OCI-LY7 (cell line): ENCODE measurements at regions not wholly inside any gene's neighbourhood (a gene's known extent, or its start where the extent isn't known, plus 50 kb on each side); places are given as distances from the start of the nearest gene placed in this dataset.

Experiments
- BruUV-seq: library from RNA; stranded (reverse); fragments of 400-500 nt; replicated peaks from 2 replicates; lab custom pipeline; 2021; lab: Mats Ljungman, UMichigan
- CTCF ChIA-PET: fragments of 300-600 bp; sonication (Branson Sonifier 250); formaldehyde crosslinking; loops from one replicate; lab custom pipeline; 2022; ENCODE audit warnings: antibody characterized with exemption; ENCODE audit not compliant: unreplicated experiment; lab: Charles Lee
- POLR2A ChIA-PET: fragments of 300-600 bp; sonication (Branson Sonifier 250); formaldehyde crosslinking; loops from one replicate; lab custom pipeline; 2022; ENCODE audit warnings: antibody characterized with exemption; lab: Charles Lee
- DNase-seq: peaks from one replicate; pipeline ENCODE4 v3.0.0-alpha.2; 2015; ENCODE audit warnings: low spot score
- H2AFZ ChIP-seq: fragments of 200-600 bp; sonication (generic), shearing (Covaris generic); 2 replicates; pipeline ENCODE4 v1.6.1; 2014; ENCODE audit warnings: mild to moderate bottlenecking, antibody characterized with exemption, low read length, moderate library complexity
- H3K27ac ChIP-seq: fragments of 200-600 bp; sonication (generic); 2 replicates; pipeline ENCODE4 v1.5.1; 2014; ENCODE audit warnings: mixed run types, low read depth, mild to moderate bottlenecking, moderate library complexity, low read length, inconsistent platforms; ENCODE audit not compliant: poor library complexity, severe bottlenecking
- H3K36me3 ChIP-seq: fragments of 200-600 bp; sonication (generic); 2 replicates; pipeline ENCODE4 v1.6.1; 2014; ENCODE audit warnings: mild to moderate bottlenecking, antibody characterized with exemption, low read length, moderate library complexity, mixed read lengths; ENCODE audit not compliant: insufficient read depth
- H3K4me1 ChIP-seq: fragments of 200-600 bp; sonication (generic); 2 replicates; pipeline ENCODE4 v1.5.1; 2014; ENCODE audit warnings: mild to moderate bottlenecking, low read length; ENCODE audit not compliant: insufficient read depth, poor library complexity, severe bottlenecking
- H3K4me2 ChIP-seq: fragments of 200-600 bp; sonication (generic); 2 replicates; pipeline ENCODE4 v1.6.1; 2014; ENCODE audit warnings: mild to moderate bottlenecking, low read length
- H3K4me3 ChIP-seq: fragments of 200-600 bp; sonication (generic); 2 replicates; pipeline ENCODE4 v1.5.1; 2014; ENCODE audit warnings: mild to moderate bottlenecking, low read depth, low read length; ENCODE audit not compliant: poor library complexity, severe bottlenecking
- H3K79me2 ChIP-seq: fragments of 200-600 bp; sonication (generic); 2 replicates; pipeline ENCODE4 v1.6.1; 2016; ENCODE audit warnings: low read depth, mild to moderate bottlenecking, low read length, moderate library complexity, mixed read lengths; ENCODE audit not compliant: insufficient read depth
- H3K9me2 ChIP-seq: fragments of 200-600 bp; sonication (generic); 2 replicates; pipeline ENCODE4 v1.6.1; 2016; ENCODE audit warnings: mild to moderate bottlenecking, low read length, mixed read lengths; ENCODE audit not compliant: insufficient read depth
- H3K9me3 ChIP-seq: fragments of 200-600 bp; sonication (generic); 2 replicates; pipeline ENCODE4 v1.6.1; 2014; ENCODE audit warnings: mild to moderate bottlenecking, mixed run types, low read length, mixed read lengths
- H4K20me1 ChIP-seq: fragments of 200-600 bp; sonication (generic); 2 replicates; pipeline ENCODE4 v1.6.1; 2014; ENCODE audit warnings: mild to moderate bottlenecking, antibody characterized with exemption, low read length, moderate library complexity, mixed read lengths; ENCODE audit not compliant: insufficient read depth
- CTCF ChIP-seq: fragments of 200-600 bp; sonication (generic); conservative IDR thresholded peaks from 2 replicates; pipeline ENCODE4 v1.5.1; 2014; ENCODE audit warnings: mild to moderate bottlenecking, antibody characterized with exemption, low read length, moderate library complexity, mixed read lengths
- EZH2phosphoT487 ChIP-seq: fragments of 200-600 bp; sonication (generic); IDR thresholded peaks from 2 replicates; pipeline ENCODE4 v1.6.1; 2018; ENCODE audit warnings: low read depth, borderline replicate concordance, mild to moderate bottlenecking, mixed run types, antibody characterized with exemption, low read length, moderate library complexity, mixed read lengths
- intact Hi-C: fragments of 100-400 bp; cut with micrococcal nuclease; formaldehyde crosslinking; loops from one replicate; pipeline ENCODE4 v1.10.0; 2022; ENCODE audit not compliant: unreplicated experiment

GRCh38 chr20:39176457-39176856 lies 214.3 kb downstream of the DHX35 start:
- ChIA-PET CTCF (no interaction called here), POLR2A (no interaction called here)
- Histone ChIP-seq H2AFZ (no peak overlapping the region), H3K4me2 (no peak overlapping the region), H3K9me2 (no peaks in the 10 kb centered on the region), H4K20me1 (no peaks in the 10 kb centered on the region; the same call in 1 of the 2 replicates), H3K27ac (no peak overlapping the region), H3K4me3 (no peak overlapping the region), H3K36me3 (no peaks in the 10 kb centered on the region), H3K79me2 (no peaks in the 10 kb centered on the region), H3K9me3 (no peaks in the 10 kb centered on the region), H3K4me1 (no peaks in the 10 kb centered on the region)
- no TSS peak for BruUV-seq
- TF ChIP-seq EZH2phosphoT487 (no peak), CTCF (no peak)
- intact Hi-C loops = no loop called here
- DNase-seq = no peak

- ChIA-PET POLR2A (no interaction called here), CTCF (no interaction called here)
- Histone ChIP-seq H3K4me3 (no peak overlapping the region), H3K27ac (no peak overlapping the region), H3K4me2 (no peak overlapping the region), H3K9me3 (no peaks in the 10 kb centered on the region), H4K20me1 (no peaks in the 10 kb centered on the region; the same call in 1 of the 2 replicates), H3K9me2 (no peaks in the 10 kb centered on the region), H2AFZ (no peak overlapping the region), H3K4me1 (no peaks in the 10 kb centered on the region), H3K36me3 (no peaks in the 10 kb centered on the region), H3K79me2 (no peaks in the 10 kb centered on the region)
- intact Hi-C loops = no loop called here
- TF ChIP-seq CTCF = no peak
- no peak for DNase-seq
- BruUV-seq = no TSS peak
Observed at GRCh38 chr20:39170896-39171463, 208.8 kb downstream of the DHX35 start.

GRCh38 chr20:39165099-39165498 lies 203.0 kb downstream of the DHX35 start:
- H3K9me2 ChIP-seq = no peaks in the 10 kb centered on the region
- no peak overlapping the region for H2AFZ ChIP-seq
- H3K4me2 ChIP-seq = no peak overlapping the region
- H3K79me2 ChIP-seq = no peaks in the 10 kb centered on the region
- BruUV-seq = no TSS peak
- no peaks in the 10 kb centered on the region for H3K4me1 ChIP-seq
- no peaks in the 10 kb centered on the region for H3K9me3 ChIP-seq
- TF ChIP-seq CTCF (no peak), EZH2phosphoT487 (no peak)
- ChIA-PET CTCF (no interaction called here), POLR2A (interaction anchor here (0.7 kb wide), 1 partner anchor 14 kb away, joined by 3 read pairs; no protein-coding TSS in a partner anchor)
- DNase-seq = no peak
- intact Hi-C loops = no loop called here
- no peaks in the 10 kb centered on the region for H4K20me1 ChIP-seq
- H3K27ac ChIP-seq = no peak overlapping the region
- H3K36me3 ChIP-seq = no peaks in the 10 kb centered on the region
- no peak overlapping the region for H3K4me3 ChIP-seq
